ENCODE measurements at regions not wholly inside any gene's neighbourhood (a gene's known extent, or its start where the extent isn't known, plus 50 kb on each side); places are given as distances from the start of the nearest gene placed in this dataset.

DNA sequence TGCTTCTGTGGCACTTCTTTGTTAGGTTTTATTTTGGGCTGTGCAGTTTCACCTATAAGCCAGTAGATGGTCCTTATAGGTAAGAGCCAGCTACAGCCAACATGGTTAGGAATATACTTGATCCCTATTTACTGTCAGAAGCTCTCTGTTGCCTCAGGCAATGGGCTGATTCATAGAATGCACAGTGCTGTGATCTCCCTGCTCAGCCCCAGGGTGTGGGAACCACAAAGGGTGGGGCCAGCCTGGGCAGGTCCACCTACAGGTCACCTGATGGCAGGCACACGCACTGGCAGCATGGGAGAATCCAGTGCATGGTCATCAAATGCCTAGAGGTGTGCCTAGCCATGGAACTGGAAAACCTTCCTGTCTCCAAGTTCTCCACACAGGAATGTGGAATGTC is 191.9 kb downstream of the MOXD1 start:
- TF ChIP-seq CTCF (IDR thresholded peaks at IDR 0.05) (no peak), POLR2A (IDR thresholded peaks at IDR 0.05) (no peak)
